ENCODE measurements at regions not wholly inside any gene's neighbourhood (a gene's known extent, or its start where the extent isn't known, plus 50 kb on each side); places are given as distances from the start of the nearest gene placed in this dataset.
"Not testable (repeated sequence)": the region's sequence is repeated elsewhere in the genome, so short reads cannot be mapped to it uniquely, and the experiment has no call there.

GRCh38 chr13:22956456-22957115 is 224.2 kb upstream of the SGCG start:
- TF ChIP-seq, protein P1, sequence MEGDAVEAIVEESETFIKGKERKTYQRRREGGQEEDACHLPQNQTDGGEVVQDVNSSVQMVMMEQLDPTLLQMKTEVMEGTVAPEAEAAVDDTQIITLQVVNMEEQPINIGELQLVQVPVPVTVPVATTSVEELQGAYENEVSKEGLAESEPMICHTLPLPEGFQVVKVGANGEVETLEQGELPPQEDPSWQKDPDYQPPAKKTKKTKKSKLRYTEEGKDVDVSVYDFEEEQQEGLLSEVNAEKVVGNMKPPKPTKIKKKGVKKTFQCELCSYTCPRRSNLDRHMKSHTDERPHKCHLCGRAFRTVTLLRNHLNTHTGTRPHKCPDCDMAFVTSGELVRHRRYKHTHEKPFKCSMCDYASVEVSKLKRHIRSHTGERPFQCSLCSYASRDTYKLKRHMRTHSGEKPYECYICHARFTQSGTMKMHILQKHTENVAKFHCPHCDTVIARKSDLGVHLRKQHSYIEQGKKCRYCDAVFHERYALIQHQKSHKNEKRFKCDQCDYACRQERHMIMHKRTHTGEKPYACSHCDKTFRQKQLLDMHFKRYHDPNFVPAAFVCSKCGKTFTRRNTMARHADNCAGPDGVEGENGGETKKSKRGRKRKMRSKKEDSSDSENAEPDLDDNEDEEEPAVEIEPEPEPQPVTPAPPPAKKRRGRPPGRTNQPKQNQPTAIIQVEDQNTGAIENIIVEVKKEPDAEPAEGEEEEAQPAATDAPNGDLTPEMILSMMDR (IDR thresholded peaks at IDR 0.05; ENCODE audit: control extremely low read depth in 1 of 3, insufficient read depth in 1 of 3, low read depth in 1 of 3, low read length in 3 of 3) = not testable (repeated sequence)
- not testable (repeated sequence) for TF ChIP-seq ASH2L (IDR thresholded peaks at IDR 0.05; ENCODE audit: low read length); ATF3 (IDR thresholded peaks at IDR 0.05; ENCODE audit: insufficient read depth, low read depth, low read length); ZNF274 (IDR thresholded peaks at IDR 0.05; ENCODE audit: borderline replicate concordance, extremely low read depth, low read length); POLR2A (IDR thresholded peaks at IDR 0.05; ENCODE audit: control extremely low read depth in 1 of 2, low read depth in 2 of 2, low read length in 2 of 2); EP300 (IDR thresholded peaks at IDR 0.05; ENCODE audit: borderline replicate concordance in 1 of 2, low read depth in 2 of 2, low read length in 2 of 2); RAD21 (IDR thresholded peaks at IDR 0.05 in 1 of 2, conservative IDR thresholded peaks at IDR 0.05 in 1 of 2; ENCODE audit: low read depth in 2 of 2, low read length in 2 of 2); BCL11A (IDR thresholded peaks at IDR 0.05; ENCODE audit: low read depth in 2 of 2, low read length in 2 of 2); HDAC2 (IDR thresholded peaks at IDR 0.05; ENCODE audit: borderline replicate concordance in 1 of 2, low read depth in 2 of 2, low read length in 2 of 2); CHD2 (IDR thresholded peaks at IDR 0.05; ENCODE audit: low read length); PHF8 (conservative IDR thresholded peaks at IDR 0.05; ENCODE audit: low read depth, low read length); KDM1A (IDR thresholded peaks at IDR 0.05; ENCODE audit: borderline replicate concordance, low read length)
- TF ChIP-seq, protein P2, sequence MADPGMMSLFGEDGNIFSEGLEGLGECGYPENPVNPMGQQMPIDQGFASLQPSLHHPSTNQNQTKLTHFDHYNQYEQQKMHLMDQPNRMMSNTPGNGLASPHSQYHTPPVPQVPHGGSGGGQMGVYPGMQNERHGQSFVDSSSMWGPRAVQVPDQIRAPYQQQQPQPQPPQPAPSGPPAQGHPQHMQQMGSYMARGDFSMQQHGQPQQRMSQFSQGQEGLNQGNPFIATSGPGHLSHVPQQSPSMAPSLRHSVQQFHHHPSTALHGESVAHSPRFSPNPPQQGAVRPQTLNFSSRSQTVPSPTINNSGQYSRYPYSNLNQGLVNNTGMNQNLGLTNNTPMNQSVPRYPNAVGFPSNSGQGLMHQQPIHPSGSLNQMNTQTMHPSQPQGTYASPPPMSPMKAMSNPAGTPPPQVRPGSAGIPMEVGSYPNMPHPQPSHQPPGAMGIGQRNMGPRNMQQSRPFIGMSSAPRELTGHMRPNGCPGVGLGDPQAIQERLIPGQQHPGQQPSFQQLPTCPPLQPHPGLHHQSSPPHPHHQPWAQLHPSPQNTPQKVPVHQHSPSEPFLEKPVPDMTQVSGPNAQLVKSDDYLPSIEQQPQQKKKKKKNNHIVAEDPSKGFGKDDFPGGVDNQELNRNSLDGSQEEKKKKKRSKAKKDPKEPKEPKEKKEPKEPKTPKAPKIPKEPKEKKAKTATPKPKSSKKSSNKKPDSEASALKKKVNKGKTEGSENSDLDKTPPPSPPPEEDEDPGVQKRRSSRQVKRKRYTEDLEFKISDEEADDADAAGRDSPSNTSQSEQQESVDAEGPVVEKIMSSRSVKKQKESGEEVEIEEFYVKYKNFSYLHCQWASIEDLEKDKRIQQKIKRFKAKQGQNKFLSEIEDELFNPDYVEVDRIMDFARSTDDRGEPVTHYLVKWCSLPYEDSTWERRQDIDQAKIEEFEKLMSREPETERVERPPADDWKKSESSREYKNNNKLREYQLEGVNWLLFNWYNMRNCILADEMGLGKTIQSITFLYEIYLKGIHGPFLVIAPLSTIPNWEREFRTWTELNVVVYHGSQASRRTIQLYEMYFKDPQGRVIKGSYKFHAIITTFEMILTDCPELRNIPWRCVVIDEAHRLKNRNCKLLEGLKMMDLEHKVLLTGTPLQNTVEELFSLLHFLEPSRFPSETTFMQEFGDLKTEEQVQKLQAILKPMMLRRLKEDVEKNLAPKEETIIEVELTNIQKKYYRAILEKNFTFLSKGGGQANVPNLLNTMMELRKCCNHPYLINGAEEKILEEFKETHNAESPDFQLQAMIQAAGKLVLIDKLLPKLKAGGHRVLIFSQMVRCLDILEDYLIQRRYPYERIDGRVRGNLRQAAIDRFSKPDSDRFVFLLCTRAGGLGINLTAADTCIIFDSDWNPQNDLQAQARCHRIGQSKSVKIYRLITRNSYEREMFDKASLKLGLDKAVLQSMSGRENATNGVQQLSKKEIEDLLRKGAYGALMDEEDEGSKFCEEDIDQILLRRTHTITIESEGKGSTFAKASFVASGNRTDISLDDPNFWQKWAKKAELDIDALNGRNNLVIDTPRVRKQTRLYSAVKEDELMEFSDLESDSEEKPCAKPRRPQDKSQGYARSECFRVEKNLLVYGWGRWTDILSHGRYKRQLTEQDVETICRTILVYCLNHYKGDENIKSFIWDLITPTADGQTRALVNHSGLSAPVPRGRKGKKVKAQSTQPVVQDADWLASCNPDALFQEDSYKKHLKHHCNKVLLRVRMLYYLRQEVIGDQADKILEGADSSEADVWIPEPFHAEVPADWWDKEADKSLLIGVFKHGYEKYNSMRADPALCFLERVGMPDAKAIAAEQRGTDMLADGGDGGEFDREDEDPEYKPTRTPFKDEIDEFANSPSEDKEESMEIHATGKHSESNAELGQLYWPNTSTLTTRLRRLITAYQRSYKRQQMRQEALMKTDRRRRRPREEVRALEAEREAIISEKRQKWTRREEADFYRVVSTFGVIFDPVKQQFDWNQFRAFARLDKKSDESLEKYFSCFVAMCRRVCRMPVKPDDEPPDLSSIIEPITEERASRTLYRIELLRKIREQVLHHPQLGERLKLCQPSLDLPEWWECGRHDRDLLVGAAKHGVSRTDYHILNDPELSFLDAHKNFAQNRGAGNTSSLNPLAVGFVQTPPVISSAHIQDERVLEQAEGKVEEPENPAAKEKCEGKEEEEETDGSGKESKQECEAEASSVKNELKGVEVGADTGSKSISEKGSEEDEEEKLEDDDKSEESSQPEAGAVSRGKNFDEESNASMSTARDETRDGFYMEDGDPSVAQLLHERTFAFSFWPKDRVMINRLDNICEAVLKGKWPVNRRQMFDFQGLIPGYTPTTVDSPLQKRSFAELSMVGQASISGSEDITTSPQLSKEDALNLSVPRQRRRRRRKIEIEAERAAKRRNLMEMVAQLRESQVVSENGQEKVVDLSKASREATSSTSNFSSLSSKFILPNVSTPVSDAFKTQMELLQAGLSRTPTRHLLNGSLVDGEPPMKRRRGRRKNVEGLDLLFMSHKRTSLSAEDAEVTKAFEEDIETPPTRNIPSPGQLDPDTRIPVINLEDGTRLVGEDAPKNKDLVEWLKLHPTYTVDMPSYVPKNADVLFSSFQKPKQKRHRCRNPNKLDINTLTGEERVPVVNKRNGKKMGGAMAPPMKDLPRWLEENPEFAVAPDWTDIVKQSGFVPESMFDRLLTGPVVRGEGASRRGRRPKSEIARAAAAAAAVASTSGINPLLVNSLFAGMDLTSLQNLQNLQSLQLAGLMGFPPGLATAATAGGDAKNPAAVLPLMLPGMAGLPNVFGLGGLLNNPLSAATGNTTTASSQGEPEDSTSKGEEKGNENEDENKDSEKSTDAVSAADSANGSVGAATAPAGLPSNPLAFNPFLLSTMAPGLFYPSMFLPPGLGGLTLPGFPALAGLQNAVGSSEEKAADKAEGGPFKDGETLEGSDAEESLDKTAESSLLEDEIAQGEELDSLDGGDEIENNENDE (IDR thresholded peaks at IDR 0.05; ENCODE audit: insufficient replicate concordance, low read length) = not testable (repeated sequence)
